GM12874 (cell line): ENCODE measurements at regions not wholly inside any gene's neighbourhood (a gene's known extent, or its start where the extent isn't known, plus 50 kb on each side); places are given as distances from the start of the nearest gene placed in this dataset.

Experiments used
- CTCF ChIP-seq: IDR thresholded peaks from 2 replicates; pipeline ENCODE4 v1.5.1; 2011; ENCODE audit warnings: low read depth, mild to moderate bottlenecking, control low read depth, low read length, moderate library complexity; ENCODE audit not compliant: insufficient read depth

DNA sequence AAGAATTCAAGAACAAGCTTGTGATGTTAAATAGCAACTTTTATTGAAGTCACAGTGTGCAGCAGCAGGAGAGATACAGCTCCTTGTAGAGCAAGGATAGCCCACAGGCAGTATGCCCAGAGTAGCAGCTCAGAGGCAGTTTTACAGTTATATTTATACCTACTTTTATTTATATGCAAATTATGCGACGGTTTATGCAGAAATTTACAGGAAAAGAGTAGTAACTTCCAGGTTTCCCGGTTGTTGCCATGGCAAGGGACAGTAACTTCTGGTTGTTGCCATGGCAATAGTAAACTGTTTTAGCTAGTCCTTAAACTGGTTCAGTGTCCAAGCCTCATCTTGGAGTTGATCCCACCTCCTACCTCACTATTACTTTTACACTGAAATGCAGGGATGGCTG is 344.6 kb upstream of the LYPLAL1 start:
- no peak for TF ChIP-seq CTCF

DNA sequence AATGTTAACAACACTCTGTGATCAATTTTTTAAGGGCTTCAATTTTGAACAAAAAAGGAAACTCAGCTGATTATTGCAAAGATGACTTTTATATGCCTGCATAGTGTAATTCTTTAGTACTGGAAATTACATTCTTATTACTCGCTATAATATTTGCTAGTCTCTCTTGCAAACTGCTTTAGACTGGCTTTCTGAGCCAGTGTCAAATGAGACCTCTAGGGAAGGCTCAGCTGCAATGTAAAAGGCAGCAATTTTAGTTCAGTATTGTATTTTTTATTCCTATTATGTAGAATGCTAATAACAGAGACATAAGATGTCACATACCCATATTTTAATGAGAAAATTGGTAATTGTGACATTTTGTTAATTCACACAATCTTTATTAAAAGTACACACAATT is 338.1 kb upstream of the LYPLAL1 start:
- TF ChIP-seq CTCF, result no peak

- no peak for TF ChIP-seq CTCF
Measured at GRCh38 chr1:218836264-218836663, 337.4 kb upstream of the LYPLAL1 start.

DNA sequence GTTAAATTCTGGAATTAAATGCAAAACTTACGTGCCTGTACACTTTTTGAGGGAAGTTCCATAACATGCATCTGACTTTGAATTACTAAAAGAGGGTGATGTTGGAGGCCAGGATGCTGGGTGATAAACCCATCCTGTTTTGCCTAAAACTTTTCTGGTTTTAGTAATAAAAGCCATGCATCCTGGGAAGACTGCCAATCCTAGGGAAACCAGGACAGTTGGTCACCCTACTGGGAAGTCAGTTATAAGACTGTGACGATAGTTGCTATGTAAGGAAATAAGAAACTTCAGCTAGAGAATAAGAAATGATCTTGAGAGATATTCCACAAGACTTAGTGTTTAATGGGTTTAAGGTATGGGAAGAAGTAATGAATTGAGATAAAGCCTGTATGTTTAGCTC is 336.6 kb upstream of the LYPLAL1 start:
- no peak for TF ChIP-seq CTCF

GRCh38 chr1:218845589-218845988 is 328.1 kb upstream of the LYPLAL1 start:
- no peak for TF ChIP-seq CTCF

DNA sequence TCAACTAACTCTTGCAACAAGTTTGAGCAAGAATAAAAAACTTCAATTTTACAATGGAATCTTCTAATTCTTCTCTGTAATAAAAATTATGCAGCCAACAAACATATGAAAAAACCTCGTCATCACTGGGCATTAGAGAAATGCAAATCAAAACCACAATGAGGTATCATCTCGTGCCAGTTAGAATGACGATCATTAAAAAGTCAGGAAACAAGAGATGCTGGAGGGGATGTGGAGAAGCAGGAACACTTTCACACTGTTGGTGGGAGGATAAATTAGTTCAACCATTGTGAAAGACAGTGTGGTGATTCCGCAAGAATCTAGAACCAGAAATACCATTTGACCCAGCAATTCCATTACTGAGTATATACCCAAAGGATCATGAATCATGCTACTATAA is 327.5 kb upstream of the LYPLAL1 start:
- TF ChIP-seq CTCF, result no peak

DNA sequence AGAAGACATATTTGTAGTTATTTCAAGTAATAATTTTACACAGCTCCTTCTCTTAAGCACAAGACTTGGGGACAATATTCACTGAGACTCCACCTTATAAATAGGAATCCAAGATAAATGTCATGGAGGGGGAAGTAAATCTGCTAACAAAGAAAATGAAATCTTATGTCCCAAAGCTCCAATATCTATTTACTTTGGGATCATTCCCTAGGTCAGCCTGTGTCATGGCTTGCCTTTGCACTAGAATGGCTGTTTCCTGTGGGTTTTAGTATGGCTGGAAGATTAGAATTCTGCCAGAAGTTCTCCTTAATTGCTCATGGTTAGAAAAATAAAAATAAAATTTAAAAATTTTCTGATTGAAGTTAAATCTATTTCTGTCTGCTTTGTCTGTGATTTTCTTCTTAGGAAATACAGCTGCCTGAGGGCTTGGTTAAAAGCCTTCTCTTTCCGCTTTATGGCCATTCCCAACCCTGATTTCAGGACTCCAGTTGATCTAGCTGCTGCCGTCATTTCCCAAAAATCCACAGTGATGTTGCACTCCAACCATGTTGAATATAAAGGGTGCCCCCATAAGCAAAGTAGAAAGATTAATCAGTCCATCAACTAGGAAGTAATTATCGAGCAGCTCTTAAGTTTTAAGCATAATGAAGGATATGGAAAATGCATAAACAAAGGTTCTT is 326.4 kb upstream of the LYPLAL1 start:
- no peak for TF ChIP-seq CTCF

DNA sequence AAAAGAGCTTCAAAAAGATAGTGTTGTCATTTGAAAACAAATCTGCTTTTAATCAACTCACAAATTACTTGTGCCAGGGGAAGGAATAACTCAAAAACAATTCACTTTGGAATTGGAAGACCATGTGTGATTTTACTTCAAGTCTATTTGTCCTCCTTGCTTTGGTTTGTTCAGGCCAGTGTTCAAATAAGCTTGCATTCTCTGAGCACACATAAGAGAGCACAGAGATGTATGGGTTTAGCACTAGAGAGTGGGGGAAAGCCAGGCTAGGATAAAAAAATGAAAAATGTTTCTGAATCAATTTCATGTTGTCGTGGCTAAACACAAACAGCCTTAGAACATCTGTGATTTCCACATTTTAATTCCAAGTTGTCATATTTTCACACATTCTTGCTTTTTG is 325.7 kb upstream of the LYPLAL1 start:
- no peak for TF ChIP-seq CTCF
